ENCODE measurements at regions not wholly inside any gene's neighbourhood (a gene's known extent, or its start where the extent isn't known, plus 50 kb on each side); places are given as distances from the start of the nearest gene placed in this dataset.

DNA sequence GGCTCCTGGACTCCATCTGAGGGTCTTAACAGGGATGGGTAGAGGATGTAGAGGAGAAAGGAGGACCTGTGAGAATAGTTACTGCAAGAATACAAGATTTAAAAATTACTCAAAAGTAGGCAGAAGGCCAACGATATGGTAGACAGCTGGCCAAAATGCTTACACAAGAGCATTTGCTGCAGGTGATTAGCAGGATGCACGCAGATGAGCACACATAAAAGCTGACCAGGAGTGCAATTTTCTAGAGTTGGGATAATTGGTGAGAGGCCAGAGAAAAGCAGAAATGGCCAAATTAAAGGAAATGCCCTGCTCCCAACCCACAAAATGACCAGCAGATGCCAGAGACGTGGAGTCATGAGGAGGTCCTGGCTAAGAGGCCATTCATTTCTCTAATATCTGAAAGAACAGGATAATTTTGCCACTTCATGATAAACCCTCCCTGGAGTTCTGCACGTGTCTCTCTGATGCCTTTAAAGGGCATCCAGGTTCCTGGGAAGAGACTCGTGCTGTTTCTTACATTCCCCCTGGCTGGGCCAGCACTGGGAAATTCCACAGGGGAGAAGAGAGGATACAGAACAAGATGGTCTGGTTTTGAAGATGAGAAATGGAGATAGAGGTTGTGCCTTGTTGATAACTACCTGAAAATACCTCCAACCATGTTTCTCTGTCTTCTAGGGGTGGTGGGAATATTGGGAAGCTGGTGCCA is 62.3 kb upstream of the KCNA3 start:
- DNase-seq (ENCODE audit: low spot score): no peak
- TF ChIP-seq, protein P1, sequence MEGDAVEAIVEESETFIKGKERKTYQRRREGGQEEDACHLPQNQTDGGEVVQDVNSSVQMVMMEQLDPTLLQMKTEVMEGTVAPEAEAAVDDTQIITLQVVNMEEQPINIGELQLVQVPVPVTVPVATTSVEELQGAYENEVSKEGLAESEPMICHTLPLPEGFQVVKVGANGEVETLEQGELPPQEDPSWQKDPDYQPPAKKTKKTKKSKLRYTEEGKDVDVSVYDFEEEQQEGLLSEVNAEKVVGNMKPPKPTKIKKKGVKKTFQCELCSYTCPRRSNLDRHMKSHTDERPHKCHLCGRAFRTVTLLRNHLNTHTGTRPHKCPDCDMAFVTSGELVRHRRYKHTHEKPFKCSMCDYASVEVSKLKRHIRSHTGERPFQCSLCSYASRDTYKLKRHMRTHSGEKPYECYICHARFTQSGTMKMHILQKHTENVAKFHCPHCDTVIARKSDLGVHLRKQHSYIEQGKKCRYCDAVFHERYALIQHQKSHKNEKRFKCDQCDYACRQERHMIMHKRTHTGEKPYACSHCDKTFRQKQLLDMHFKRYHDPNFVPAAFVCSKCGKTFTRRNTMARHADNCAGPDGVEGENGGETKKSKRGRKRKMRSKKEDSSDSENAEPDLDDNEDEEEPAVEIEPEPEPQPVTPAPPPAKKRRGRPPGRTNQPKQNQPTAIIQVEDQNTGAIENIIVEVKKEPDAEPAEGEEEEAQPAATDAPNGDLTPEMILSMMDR (IDR thresholded peaks at IDR 0.05; ENCODE audit: extremely low read depth, insufficient read depth, missing control alignments): no peak
- in situ Hi-C loops (cut with MboI; ENCODE audit: low pct_unique_long_range_greater_than_20kb, low sequenced_read_pairs, unreplicated experiment): no loop called here

DNA sequence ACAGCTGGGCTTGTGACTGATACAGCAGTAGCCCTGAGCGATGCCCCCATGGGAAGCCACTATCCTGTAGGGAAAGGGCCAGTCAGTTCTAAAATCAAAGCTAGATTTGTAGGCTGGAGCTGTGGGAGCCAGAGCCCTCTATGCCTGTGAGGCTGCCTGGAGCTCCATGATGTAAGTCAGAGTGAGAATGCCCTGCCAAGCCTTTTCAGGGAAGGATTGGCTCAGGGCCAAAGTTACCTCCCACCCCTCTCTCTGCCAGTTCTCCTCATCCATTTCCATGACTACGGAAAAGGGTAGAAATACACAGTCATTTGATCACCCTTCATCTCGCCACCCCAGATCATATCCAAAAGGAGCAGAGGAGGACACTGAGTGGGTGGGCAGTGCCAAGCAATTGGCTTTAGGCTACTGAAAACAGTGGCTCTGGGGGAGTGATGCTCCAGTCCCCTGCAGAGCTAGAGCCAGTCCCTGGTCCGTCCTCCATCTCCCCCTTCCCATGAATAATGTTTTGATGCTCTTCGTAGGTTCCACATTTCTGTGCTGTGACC is 59.5 kb upstream of the KCNA3 start:
- DNase-seq (ENCODE audit: low spot score): no peak
- in situ Hi-C loops (cut with MboI; ENCODE audit: low pct_unique_long_range_greater_than_20kb, low sequenced_read_pairs, unreplicated experiment): no loop called here
- TF ChIP-seq, protein P1 (IDR thresholded peaks at IDR 0.05; ENCODE audit: extremely low read depth, insufficient read depth, missing control alignments): no peak

DNA sequence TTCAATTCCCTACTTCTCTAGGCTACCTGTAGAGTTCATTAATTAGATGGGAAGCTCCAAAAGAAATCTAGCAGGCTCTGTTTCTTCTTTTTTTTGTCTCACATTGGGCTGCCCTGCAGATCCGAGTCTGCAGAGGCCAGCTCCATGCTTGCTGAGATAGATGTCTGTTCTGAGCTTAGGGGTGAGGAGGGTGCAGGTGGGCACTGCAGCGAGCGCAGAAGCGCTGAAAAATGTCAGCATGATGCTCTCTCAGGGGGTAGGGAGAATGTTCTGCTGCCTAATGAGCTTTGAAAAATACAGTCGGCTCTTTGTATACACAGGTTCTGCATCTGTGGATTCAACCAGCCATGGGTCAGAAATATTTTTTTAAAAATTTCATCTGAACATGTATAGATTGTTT is 56.8 kb upstream of the KCNA3 start:
- no peak for DNase-seq (ENCODE audit: low spot score)
- TF ChIP-seq, protein P1 (IDR thresholded peaks at IDR 0.05; ENCODE audit: extremely low read depth, insufficient read depth, missing control alignments): no peak
- in situ Hi-C loops (cut with MboI; ENCODE audit: low pct_unique_long_range_greater_than_20kb, low sequenced_read_pairs, unreplicated experiment): no loop called here

DNA sequence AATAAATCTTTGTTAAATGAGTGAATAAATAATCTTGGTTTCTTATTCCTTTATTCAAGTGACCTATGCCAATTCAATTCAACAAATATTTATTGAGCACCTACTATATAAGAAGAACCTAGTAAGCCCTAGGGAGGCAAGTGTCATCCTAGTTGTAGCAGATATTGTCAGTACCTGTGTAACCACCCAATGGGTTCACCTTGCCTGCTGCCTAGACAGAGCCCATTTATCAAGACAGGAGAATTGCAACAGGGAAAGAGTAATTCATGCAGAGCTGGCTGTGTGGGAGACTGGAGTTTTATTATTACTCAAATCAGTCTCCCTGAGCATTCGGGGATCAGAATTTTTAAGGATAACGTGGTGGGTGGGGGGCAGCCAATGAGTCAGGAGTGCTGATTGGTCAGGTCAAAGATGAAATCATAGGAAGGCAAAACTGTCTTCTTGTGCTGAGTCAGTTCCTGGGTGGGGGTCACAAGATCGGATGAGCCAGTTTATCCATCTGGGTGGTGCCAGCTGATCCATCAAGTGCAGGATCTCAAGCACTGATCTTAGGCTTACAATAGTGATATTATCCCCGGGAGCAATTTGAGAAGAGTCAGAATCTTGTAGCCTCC is 53.8 kb upstream of the KCNA3 start:
- in situ Hi-C loops (cut with MboI; ENCODE audit: low pct_unique_long_range_greater_than_20kb, low sequenced_read_pairs, unreplicated experiment): no loop called here
- DNase-seq (ENCODE audit: low spot score): no peak
- TF ChIP-seq, protein P1 (IDR thresholded peaks at IDR 0.05; ENCODE audit: extremely low read depth, insufficient read depth, missing control alignments): no peak

DNA sequence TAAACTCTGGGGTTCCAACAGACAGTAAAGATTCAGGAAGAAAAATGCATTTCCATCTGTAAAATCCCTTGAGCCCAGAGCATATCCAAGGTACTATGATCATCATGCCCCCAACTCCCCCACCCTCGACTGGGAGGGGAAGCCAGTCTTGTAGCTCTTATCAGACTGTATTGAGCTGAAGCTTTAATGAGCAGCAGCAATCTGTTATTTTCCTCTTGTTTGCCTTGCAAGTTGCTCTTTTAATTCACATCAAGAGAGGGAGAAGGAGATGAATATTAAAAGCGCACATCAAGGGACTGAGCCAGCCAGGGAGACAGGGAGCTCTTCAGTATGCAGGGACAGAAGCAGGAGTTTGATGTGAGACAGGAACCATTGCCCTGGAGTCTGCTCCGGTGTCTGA is 52.5 kb upstream of the KCNA3 start:
- TF ChIP-seq, protein P1 (IDR thresholded peaks at IDR 0.05; ENCODE audit: extremely low read depth, insufficient read depth, missing control alignments): no peak
- in situ Hi-C loops (cut with MboI; ENCODE audit: low pct_unique_long_range_greater_than_20kb, low sequenced_read_pairs, unreplicated experiment): no loop called here
- DNase-seq (ENCODE audit: low spot score): no peak

DNA sequence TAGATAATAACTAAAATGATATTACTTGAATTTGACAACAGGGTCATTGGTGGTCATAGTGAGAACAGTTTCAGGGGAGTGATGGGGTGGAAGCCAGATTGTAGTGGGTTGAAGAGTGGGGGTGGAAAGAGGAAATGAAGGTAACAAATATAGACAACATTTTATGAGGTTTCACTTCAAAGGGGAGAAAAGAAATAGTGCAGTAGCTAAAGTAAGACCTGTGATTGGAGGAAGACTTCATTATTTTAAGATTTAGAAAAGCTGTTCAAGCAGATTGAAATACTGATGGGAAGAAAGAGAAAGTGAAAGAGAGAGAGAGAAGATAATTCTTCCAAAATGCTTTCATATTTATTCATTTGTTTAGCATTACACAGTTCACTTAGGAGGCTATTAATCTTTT is 52.0 kb upstream of the KCNA3 start:
- peak; percentile 67 for DNase-seq (ENCODE audit: low spot score)
- in situ Hi-C loops (cut with MboI; ENCODE audit: low pct_unique_long_range_greater_than_20kb, low sequenced_read_pairs, unreplicated experiment): no loop called here
- TF ChIP-seq, protein P1 (IDR thresholded peaks at IDR 0.05; ENCODE audit: extremely low read depth, insufficient read depth, missing control alignments): no peak
